AG20443 (cell line): ENCODE measurements at regions not wholly inside any gene's neighbourhood (a gene's known extent, or its start where the extent isn't known, plus 50 kb on each side); places are given as distances from the start of the nearest gene placed in this dataset.

ENCODE experiments used
- DNase-seq: peaks from one replicate; pipeline ENCODE4 v3.0.0; 2012; ENCODE audit warnings: low spot score, mixed read lengths

GRCh38 chr12:98059659-98060343 is 455.6 kb upstream of the TMPO start:
- DNase-seq, result no peak

GRCh38 chr12:98060411-98060810 is 455.0 kb upstream of the TMPO start:
- no peak for DNase-seq

- DNase-seq, result no peak
These were observed 452.7 kb upstream of the TMPO start for GRCh38 chr12:98062464-98063245.

- no peak for DNase-seq
These were observed 450.9 kb upstream of the TMPO start for GRCh38 chr12:98064501-98064900.

GRCh38 chr12:98067795-98068194 is 447.6 kb upstream of the TMPO start:
- DNase-seq, result no peak

- no peak for DNase-seq
These were observed 441.8 kb upstream of the TMPO start for GRCh38 chr12:98073610-98074009.

- DNase-seq, result no peak
These were observed 441.1 kb upstream of the TMPO start for GRCh38 chr12:98074286-98074685.

- DNase-seq, result no peak
These were observed 431.0 kb upstream of the TMPO start for GRCh38 chr12:98084391-98084790.

GRCh38 chr12:98085046-98085755 is 430.2 kb upstream of the TMPO start:
- DNase-seq, result no peak

- no peak for DNase-seq
These were observed 424.7 kb upstream of the TMPO start for GRCh38 chr12:98090731-98091130.

- DNase-seq, result no peak
These were observed 419.0 kb upstream of the TMPO start for GRCh38 chr12:98096436-98096835.

- DNase-seq, result no peak
These were observed 409.2 kb upstream of the TMPO start for GRCh38 chr12:98106031-98106683.

- no peak for DNase-seq
These were observed 406.1 kb upstream of the TMPO start for GRCh38 chr12:98109266-98109665.

- DNase-seq, result no peak
These were observed 404.9 kb upstream of the TMPO start for GRCh38 chr12:98110536-98110935.

GRCh38 chr12:98113548-98113947 is 401.8 kb upstream of the TMPO start:
- DNase-seq, result no peak

GRCh38 chr12:98121963-98122362 is 393.4 kb upstream of the TMPO start:
- no peak for DNase-seq

GRCh38 chr12:98123021-98123461 is 392.3 kb upstream of the TMPO start:
- no peak for DNase-seq

- no peak for DNase-seq
These were observed 388.6 kb upstream of the TMPO start for GRCh38 chr12:98126637-98127335.

- DNase-seq, result no peak
These were observed 388.1 kb upstream of the TMPO start for GRCh38 chr12:98127336-98127679.

- DNase-seq, result no peak
These were observed 387.5 kb upstream of the TMPO start for GRCh38 chr12:98127854-98128253.

- no peak for DNase-seq
These were observed 378.8 kb upstream of the TMPO start for GRCh38 chr12:98136544-98136943.

GRCh38 chr12:98137278-98137677 is 378.1 kb upstream of the TMPO start:
- no peak for DNase-seq
